Eye (tissue), 1 donor: ENCODE measurements at regions not wholly inside any gene's neighbourhood (a gene's known extent, or its start where the extent isn't known, plus 50 kb on each side); places are given as distances from the start of the nearest gene placed in this dataset.

ENCODE experiments used
- DNase-seq: peaks from one replicate; pipeline ENCODE4 v3.0.0-alpha.2; 2015

GRCh38 chr20:4427940-4428586 lies 179.0 kb upstream of the ADRA1D start:
- no peak for DNase-seq

GRCh38 chr20:4418141-4418540 lies 169.1 kb upstream of the ADRA1D start:
- DNase-seq = no peak

GRCh38 chr20:4415281-4415680 lies 166.2 kb upstream of the ADRA1D start:
- DNase-seq = no peak

GRCh38 chr20:4413314-4414049 lies 164.4 kb upstream of the ADRA1D start:
- DNase-seq = no peak

- no peak for DNase-seq
Observed at GRCh38 chr20:4412216-4412615, 163.1 kb upstream of the ADRA1D start.

GRCh38 chr20:4411744-4412143 lies 162.7 kb upstream of the ADRA1D start:
- no peak for DNase-seq

- DNase-seq = no peak
Observed at GRCh38 chr20:4406627-4407026, 157.5 kb upstream of the ADRA1D start.

GRCh38 chr20:4401601-4402000 lies 152.5 kb upstream of the ADRA1D start:
- no peak for DNase-seq

GRCh38 chr20:4384961-4385360 lies 135.9 kb upstream of the ADRA1D start:
- DNase-seq = no peak

GRCh38 chr20:4383961-4384360 lies 134.9 kb upstream of the ADRA1D start:
- peak; percentile 10 for DNase-seq

GRCh38 chr20:4375881-4376280 lies 126.8 kb upstream of the ADRA1D start:
- DNase-seq = peak; percentile 34

- no peak for DNase-seq
Observed at GRCh38 chr20:4373454-4373853, 124.4 kb upstream of the ADRA1D start.

GRCh38 chr20:4371623-4372251 lies 122.7 kb upstream of the ADRA1D start:
- DNase-seq = no peak

- no peak for DNase-seq
Observed at GRCh38 chr20:4370851-4371250, 121.8 kb upstream of the ADRA1D start.

- no peak for DNase-seq
Observed at GRCh38 chr20:4369798-4370124, 120.7 kb upstream of the ADRA1D start.

- DNase-seq = no peak
Observed at GRCh38 chr20:4369119-4369797, 120.2 kb upstream of the ADRA1D start.

GRCh38 chr20:4366076-4366475 lies 117.0 kb upstream of the ADRA1D start:
- no peak for DNase-seq

GRCh38 chr20:4358552-4358951 lies 109.5 kb upstream of the ADRA1D start:
- no peak for DNase-seq

- no peak for DNase-seq
Observed at GRCh38 chr20:4352348-4352747, 103.3 kb upstream of the ADRA1D start.

- no peak for DNase-seq
Observed at GRCh38 chr20:4350096-4350495, 101.0 kb upstream of the ADRA1D start.

GRCh38 chr20:4344670-4345069 lies 95.6 kb upstream of the ADRA1D start:
- peak; percentile 12 for DNase-seq

GRCh38 chr20:4342609-4343008 lies 93.5 kb upstream of the ADRA1D start:
- DNase-seq = peak; percentile 4

- DNase-seq = peak; percentile 17
Observed at GRCh38 chr20:4341804-4342485, 92.9 kb upstream of the ADRA1D start.
